GM21515 (cell line): ENCODE measurements at regions not wholly inside any gene's neighbourhood (a gene's known extent, or its start where the extent isn't known, plus 50 kb on each side); places are given as distances from the start of the nearest gene placed in this dataset.

Experiments used
- ATAC-seq: cut with Tn5 transposase; IDR thresholded peaks from one replicate; pipeline ENCODE4 v1.9.1; 2021; ENCODE audit not compliant: unreplicated experiment

DNA sequence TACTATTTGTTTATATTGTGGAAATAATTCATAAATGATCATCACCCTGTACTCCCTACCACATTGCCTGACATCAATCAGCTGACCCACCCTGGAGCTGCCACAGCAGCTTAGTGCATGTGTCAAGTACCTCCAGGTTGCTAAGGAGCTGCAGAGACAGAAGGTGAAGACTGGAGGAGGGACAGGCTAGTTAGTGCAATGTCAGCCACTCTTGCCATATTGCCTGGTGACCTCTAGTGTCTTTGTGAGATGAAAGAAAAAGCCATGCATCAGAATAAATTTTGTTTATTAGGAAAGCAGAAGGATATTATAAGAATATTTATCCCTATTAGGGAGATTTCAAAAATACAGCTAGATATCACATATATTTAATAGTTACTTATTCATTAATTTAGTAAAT is 243.9 kb upstream of the FAT4 start:
- ATAC-seq = no peak

GRCh38 chr4:125062115-125063050 is 252.4 kb upstream of the FAT4 start:
- no peak for ATAC-seq

GRCh38 chr4:125060376-125060775 is 254.4 kb upstream of the FAT4 start:
- ATAC-seq = no peak

DNA sequence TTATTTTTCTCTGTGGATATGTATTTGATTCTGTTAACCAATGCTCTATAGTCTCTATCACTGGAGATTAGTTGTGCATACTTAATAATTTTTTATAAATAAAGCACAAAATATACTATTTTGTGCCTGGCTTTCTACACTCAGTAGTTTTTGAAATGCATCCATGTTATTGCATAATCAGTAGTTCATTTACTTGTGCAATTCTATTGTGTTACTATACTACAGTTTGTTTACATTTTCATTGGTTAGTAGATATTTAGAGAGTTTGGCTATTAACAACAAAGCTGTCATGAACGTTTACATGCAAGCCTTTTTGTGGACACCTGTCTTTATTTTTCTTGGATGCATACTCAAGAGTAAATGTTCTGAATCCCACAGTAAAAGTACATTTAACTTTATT is 265.0 kb upstream of the FAT4 start:
- no peak for ATAC-seq

DNA sequence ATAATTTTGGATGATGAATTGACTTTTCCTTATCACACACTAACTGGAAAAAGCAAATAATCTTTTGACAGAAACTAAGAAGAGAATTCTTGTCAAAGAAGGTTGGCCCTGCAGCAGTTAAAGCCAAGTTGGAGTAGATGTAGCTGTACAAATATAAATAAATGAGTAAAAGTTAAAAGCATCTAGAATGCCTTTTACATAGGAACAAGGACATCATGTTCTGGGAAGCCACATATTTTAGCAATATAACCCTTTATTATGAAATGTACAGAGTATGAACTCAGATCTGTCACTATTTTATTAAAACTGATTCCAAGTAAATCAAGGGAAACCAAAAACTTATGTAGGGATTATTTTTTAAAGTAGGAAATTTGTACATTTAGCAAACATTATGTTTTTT is 269.4 kb upstream of the FAT4 start:
- ATAC-seq = no peak

GRCh38 chr4:125044886-125045285 is 269.9 kb upstream of the FAT4 start:
- ATAC-seq = no peak

DNA sequence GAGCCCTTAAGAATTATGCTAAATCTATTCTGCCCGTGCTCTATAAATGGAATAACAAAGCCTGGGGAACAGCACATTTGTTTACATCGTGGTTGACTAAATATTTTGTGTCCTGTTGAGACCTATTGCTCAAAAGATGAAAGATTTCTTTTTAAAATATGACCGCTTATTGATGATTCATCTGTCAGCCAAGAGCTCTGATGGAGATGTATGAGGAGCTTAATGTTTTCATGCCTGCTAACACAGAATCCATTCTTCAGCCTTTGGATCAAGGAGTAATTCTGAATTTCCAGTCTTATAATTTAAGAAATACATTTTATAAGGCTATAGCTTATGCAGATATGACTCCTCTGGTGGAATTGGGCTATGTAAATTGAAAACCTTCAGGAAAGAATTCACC is 271.3 kb upstream of the FAT4 start:
- ATAC-seq = no peak

- no peak for ATAC-seq
Observed at GRCh38 chr4:125042041-125042440, 272.7 kb upstream of the FAT4 start.

DNA sequence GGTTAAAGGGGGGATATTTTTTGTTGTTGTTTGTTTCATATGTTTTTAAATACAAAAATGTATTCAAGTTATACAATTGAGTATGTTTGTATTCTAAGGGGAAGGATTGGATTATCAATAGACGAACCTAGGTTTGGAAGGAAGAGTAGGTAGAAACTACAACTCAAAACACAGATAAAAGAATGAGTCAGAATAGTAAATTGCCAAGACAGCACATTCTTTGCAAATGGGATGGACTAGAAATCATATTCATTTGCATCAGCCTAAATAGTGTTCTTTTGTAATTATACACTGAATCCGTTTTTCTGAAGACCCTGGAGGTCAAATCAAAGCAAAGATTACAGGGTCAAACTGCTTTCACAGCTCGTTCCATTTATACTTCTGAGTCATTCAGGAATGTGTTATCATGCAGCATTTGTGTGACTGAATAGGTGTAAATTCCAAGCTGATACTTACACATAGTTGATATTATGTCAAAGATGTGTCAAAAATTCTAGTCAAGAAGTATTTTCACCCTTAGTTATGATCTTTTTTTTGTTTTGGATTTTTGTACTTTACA is 273.3 kb upstream of the FAT4 start:
- ATAC-seq = no peak

DNA sequence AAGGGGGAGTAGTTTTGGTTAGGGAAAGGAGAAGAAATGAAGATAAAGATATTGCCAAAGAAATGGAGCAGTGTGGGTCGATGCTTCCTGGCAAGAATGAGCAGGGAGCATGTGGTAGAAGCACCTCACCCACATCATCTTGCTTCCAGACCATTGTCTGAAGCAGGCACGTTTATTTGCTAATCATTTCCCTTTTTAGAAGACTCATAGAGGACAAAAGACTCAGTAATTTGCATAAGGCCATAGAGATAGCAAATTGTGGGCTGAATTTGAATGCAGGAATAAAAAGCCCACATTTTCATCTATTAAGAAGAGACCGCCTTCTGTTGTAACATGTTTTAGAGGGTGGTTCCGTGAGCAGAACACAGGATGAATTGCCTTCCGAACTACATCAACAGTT is 275.2 kb upstream of the FAT4 start:
- ATAC-seq = no peak

GRCh38 chr4:125022855-125023501 is 291.8 kb upstream of the FAT4 start:
- ATAC-seq = no peak

GRCh38 chr4:125021189-125021588 is 293.6 kb upstream of the FAT4 start:
- ATAC-seq = no peak

GRCh38 chr4:125020089-125021034 is 294.4 kb upstream of the FAT4 start:
- no peak for ATAC-seq

DNA sequence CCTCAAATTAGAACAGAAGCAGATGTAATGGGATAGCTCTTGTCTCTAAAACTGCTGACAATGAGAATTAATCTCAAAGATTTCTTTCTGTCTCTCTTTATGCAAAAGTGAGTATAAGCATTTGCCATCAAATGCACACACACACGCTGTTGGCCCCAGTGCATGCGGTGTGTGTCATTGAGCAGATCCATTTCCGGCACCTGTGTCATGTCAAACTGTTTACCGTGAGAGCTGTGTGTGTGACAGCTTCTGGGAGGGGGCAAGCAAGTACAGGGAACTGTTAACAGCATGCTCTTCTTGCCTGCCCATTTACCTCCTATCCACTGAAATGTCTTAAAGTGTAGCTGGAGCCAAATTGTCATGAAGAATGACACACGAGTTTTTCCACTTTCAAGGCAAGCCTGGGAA is 297.9 kb upstream of the FAT4 start:
- ATAC-seq = no peak

DNA sequence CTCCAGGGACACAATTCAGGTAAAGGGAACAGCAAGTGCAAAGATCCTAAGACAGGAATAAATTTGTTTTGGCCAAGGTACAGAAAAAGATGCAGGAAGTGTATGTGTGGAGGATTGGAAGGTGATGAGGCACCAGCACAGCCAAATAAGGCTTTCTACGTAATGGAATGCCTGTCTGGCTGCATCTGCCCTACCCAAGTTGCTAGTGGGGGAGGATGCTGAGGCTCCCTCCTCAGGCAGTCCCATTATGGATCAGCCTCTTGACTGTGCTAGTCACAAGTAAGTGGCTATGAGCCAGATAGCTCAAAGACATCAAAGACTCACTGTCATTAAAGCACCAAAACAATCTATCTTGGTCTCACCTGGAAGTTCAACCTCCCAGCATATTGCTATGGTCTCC is 300.9 kb upstream of the FAT4 start:
- no peak for ATAC-seq

GRCh38 chr4:125011646-125012045 is 299.1 kb upstream of the ANKRD50 start:
- no peak for ATAC-seq

DNA sequence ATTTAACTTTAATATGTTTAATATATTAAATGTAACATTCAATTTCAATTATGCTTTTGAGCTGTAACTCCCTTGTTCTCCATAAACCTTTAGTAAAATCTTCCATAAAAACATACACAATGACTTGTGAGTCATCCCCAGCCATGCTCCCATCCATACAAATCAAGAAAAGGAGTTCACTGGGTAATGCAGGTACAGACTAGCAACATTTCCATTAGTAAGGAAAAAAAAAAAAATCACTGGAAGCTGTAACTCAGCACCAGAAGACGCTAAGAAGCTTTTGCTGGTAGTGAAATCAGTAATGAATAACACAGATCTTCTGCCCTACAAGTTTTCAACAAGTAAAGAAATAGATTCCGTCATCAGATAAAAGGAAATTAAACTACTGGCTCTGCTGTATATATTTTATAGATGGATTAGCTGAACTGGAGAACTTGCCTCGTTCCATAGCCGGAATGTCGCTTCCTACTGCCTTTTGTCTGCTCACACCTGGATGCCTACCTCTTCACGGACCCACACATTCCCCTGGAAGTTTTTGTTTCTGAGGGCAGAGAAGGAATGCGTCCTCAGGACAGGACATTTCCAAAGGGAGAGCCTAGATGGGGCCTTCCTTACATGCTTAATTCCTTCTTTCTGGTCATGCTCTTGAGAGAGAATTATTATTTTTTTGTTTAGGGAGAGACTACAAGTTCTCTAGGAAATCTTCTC is 298.4 kb upstream of the ANKRD50 start:
- no peak for ATAC-seq

DNA sequence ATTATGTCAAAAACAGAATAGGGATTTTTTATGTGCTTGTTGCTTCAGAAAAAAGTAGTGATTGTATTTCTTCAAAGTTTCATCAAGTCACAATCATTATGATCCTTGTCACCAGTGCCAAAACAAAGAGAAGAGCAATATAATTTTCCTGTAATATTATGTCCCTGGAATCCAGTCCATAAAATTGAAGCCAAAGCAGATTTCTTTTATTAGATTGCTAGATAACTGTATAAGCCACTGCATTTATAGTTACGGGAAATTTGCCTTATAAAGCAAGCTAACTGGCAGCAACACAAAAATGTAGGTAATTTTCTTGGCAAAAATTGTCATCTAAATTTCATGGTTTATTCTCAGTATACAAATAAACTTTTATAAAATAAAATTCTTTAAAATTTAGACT is 296.1 kb upstream of the ANKRD50 start:
- ATAC-seq = no peak

- ATAC-seq = no peak
Observed at GRCh38 chr4:125004676-125005075, 292.1 kb upstream of the ANKRD50 start.

GRCh38 chr4:125003840-125004239 is 291.3 kb upstream of the ANKRD50 start:
- no peak for ATAC-seq
